GM12872 (cell line): ENCODE measurements at regions not wholly inside any gene's neighbourhood (a gene's known extent, or its start where the extent isn't known, plus 50 kb on each side); places are given as distances from the start of the nearest gene placed in this dataset.

ENCODE experiments used
- TF ChIP-seq, protein P1 (sequence below): IDR thresholded peaks from 3 replicates; pipeline ENCODE4 v1.5.1; 2011; ENCODE audit warnings: low read depth, mild to moderate bottlenecking, low read length, moderate library complexity; ENCODE audit not compliant: insufficient read depth

DNA sequence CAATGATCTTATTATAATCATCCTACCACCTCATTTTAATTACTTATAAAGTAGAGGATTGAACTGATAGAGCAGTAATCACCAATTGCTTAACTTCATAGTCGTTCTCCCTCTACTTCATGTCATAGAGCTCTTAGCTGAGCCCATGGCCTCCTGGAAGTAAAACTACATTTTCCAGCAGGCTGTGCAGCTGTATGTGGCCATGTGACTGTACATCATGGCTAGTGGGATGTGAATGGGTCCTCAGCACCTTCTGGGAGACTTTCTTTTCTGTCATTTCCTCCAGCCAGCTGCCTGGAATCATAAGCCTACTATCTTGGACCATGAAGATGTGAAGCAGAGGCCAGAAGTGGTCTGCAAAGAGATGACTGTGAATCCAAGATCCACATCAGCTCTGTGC lies 128.7 kb upstream of the SKOR2 start:
- TF ChIP-seq, protein P1, sequence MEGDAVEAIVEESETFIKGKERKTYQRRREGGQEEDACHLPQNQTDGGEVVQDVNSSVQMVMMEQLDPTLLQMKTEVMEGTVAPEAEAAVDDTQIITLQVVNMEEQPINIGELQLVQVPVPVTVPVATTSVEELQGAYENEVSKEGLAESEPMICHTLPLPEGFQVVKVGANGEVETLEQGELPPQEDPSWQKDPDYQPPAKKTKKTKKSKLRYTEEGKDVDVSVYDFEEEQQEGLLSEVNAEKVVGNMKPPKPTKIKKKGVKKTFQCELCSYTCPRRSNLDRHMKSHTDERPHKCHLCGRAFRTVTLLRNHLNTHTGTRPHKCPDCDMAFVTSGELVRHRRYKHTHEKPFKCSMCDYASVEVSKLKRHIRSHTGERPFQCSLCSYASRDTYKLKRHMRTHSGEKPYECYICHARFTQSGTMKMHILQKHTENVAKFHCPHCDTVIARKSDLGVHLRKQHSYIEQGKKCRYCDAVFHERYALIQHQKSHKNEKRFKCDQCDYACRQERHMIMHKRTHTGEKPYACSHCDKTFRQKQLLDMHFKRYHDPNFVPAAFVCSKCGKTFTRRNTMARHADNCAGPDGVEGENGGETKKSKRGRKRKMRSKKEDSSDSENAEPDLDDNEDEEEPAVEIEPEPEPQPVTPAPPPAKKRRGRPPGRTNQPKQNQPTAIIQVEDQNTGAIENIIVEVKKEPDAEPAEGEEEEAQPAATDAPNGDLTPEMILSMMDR: no peak

DNA sequence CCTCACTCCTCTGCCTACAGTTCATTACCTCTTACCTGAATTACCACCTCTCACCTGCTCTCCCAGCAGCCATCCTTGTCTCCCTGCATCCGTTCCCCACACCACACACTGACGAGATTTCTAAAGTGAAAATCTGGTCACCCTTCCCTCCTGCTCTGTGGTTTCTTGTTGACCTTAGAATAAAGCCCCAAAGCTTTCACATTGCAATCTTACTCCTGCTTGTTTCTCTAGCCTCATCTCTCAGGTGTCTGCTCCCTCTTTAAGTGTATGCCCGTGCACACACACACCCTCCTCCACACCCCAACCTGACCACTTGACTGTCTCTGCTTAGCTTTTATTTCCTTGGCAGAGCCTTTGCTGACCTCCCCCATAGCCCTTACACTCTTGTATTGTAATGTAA lies 122.0 kb upstream of the SKOR2 start:
- TF ChIP-seq, protein P1: no peak

DNA sequence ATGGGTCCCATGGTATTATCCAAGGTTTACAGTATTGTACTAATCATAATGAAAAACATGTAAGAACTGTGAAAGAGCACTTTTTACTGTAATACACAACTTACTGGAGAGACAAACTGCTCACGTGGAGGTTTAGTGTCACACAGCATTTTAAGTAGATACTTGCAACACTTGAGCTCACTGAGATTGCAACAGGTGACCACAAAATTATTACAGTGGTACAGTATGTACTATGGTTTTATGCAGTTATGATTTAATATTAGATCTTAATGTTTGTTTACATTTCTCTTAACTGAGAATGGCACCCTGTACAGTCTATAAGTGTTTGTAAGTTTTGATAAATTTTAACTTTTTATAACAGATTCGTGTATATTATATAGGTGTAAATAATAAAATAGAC lies 118.6 kb upstream of the SKOR2 start:
- TF ChIP-seq, protein P1: no peak

DNA sequence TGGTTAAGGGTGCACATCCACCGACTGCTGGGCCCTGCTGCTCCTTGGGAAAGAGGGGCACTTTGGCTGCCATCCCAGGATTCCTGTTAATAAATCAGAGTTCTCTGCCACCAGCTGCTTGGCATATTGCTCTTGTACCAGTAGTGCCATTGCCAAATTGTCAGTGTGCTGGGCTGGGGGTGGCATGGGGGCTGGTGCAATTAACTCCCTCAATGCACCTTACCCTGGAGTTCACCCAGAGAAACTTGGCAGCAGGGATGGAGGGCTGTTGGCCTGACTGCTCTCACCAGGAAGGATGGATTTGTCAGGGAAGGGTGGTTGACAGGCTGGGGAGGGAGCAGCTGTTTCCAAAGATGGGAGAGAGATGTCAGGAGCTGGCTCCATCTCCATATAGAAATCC lies 94.6 kb upstream of the SKOR2 start:
- TF ChIP-seq, protein P1: no peak

DNA sequence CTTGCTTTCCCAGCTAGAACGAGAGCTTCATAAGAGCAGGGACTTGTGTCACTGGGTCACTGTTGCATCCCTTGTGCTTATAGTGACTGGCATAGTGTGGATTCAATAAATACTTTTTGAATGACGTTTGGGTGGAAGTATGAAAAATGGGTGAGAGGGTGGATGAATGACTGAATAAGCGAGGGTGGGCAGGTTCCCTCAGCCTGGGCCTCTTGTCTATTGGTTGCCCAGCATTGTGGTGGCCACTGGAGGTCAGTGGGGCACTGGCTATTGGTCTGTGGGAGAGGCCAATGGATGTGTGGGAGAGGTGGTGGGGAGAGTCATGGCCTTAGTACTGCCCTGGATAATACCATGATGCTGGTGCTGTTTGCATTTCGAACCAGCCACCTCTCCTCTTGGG lies 93.8 kb upstream of the SKOR2 start:
- TF ChIP-seq, protein P1: no peak

DNA sequence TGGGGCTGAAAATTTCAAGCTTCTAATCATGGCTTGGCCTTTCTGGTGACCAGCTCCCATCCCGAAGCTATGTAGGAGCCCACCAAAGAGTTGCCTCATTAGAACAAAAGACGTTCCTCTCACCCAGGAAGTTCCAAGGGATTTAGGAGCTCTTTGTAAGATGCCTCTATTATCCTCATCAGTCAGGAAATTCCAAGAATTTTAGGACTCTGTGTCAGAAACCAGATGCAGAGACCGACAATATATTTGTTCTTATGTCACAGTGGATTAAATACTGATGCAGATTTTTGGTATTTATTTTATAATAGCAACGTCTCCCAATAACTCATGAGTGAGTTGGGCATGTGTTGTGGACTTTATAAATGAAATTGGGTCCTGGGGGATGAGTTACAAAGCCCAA lies 91.8 kb upstream of the SKOR2 start:
- TF ChIP-seq, protein P1: no peak

DNA sequence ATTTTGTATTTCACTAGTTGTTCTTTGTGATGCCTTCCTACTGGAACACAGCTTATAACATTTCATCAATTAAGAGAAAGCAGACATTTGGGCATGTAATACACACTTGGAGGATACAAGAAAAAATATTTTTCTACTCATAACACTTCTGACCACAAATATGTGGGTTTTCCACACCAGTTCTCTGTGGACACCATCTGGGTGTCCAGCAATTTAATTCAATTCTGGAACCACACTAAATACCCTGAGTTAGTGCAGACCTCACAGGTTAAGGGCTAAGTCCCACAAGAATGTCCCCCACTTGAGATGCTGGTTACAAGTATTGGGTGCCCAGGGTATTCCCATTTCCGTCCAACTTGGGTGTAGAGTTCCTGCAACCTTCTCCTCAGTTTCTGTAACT lies 91.1 kb upstream of the SKOR2 start:
- TF ChIP-seq, protein P1: no peak

DNA sequence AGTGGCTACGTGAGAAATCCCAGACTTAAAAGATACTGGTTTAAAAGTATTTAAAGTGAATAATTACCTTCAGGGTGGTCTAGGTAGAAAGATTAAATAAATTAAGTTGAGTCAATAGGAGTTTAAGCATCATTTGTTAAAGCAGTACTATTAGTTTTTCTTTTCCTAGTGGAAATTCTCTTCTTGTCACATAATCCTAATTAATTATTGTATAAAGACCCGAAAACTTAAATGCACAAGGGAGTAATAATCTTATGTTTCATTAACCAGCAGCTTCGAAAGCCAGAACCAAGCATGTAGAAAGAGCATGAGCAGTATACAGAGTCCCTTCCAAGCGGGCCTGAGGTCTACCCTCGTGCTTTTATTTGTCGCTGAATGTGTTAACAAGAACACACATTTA lies 90.2 kb upstream of the SKOR2 start:
- TF ChIP-seq, protein P1: no peak
